ENCODE measurements at regions not wholly inside any gene's neighbourhood (a gene's known extent, or its start where the extent isn't known, plus 50 kb on each side); places are given as distances from the start of the nearest gene placed in this dataset.

DNA sequence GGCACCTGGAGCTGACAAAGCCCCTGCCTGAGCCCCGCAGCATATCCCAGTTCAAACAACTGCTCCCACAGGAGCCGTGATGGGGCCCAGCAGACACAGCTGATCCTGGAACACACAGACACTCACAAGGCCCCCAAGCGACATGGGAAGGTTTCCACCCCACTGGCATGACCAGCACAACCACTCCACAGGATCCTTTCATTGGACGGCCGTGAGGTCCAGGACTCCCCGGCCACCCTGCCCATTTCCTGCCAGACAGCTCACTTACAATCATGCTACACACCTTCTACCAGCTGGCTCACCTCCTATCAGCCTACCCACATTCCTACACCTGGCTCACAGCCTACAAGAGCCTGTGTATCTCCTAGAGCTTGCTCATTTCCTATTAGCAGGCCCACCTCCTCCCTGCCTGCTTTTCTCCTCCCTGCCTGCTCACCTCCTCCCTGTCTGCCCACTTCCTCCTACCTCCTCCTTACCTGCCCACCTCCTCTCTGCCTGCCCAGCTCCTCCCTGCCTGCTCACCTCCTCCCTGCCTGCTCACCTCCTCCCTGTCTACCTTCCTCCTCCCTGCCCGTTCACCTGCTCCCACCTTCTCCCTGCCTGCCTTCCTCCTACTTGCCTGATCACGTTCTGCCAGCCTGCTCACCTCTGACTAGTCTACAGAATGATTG is 73.9 kb downstream of the MATN1 start:
- H3K27me3 ChIP-seq (ENCODE audit: insufficient read depth, low read depth, low read length): peaks cover 7% of the 10 kb centered on the region
- TF ChIP-seq POLR2AphosphoS5 (IDR thresholded peaks at IDR 0.05): no peak
- TF ChIP-seq EZH2 (IDR thresholded peaks at IDR 0.05; ENCODE audit: borderline replicate concordance, insufficient read depth, low read length, poor library complexity, severe bottlenecking): no peak
- no peak for TF ChIP-seq MXI1 (conservative IDR thresholded peaks at IDR 0.05; ENCODE audit: poor library complexity, severe bottlenecking)
- TF ChIP-seq EP300 (conservative IDR thresholded peaks at IDR 0.05; ENCODE audit: poor library complexity, severe bottlenecking): no peak

DNA sequence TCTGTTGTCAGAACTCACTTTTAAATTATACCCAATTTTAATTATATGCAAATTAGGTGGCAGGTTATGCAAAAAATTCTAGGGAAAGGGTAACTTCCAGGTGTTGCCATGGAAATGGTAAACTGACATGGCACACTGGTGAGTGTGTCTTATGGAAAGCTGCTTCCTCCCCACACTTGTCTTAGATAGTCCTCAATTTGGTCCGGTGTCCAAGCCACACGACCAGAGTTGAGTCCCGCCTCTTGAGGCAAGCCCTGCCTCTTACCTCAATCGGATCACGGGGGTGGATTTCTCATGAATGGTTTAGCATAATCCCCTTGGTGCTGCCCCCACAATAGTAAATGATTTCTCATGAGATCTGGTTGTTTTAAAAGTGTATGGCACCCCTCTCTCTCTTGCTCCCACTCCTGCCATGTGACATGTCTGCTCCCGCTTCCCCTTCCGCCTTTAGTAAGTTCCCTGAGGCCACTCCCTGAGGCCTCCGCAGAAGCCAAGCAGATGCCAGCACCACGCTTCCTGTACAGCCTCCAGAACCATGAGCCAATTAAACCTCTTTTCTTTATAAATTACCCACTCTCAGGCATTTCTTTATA is 74.9 kb downstream of the MATN1 start:
- peaks cover 7% of the 10 kb centered on the region for H3K27me3 ChIP-seq (ENCODE audit: insufficient read depth, low read depth, low read length)
- H3K27ac ChIP-seq (ENCODE audit: low read length): no peak overlapping the region
- no peak overlapping the region for H3K4me3 ChIP-seq (ENCODE audit: low read length)
- no peak overlapping the region for H3K4me2 ChIP-seq (ENCODE audit: low read length)
- H3K9me3 ChIP-seq (ENCODE audit: low read length): no peaks in the 10 kb centered on the region
- H3K36me3 ChIP-seq (ENCODE audit: insufficient read depth, low read length): no peaks in the 10 kb centered on the region
- H3K79me2 ChIP-seq (replicated peaks; ENCODE audit: insufficient read depth, low read length): no peaks in the 10 kb centered on the region
- TF ChIP-seq SMC3 (conservative IDR thresholded peaks at IDR 0.05; ENCODE audit: poor library complexity) (no peak), EP300 (conservative IDR thresholded peaks at IDR 0.05; ENCODE audit: poor library complexity, severe bottlenecking) (no peak), MXI1 (conservative IDR thresholded peaks at IDR 0.05; ENCODE audit: poor library complexity, severe bottlenecking) (no peak), POLR2AphosphoS5 (IDR thresholded peaks at IDR 0.05) (no peak), EZH2 (IDR thresholded peaks at IDR 0.05; ENCODE audit: borderline replicate concordance, insufficient read depth, low read length, poor library complexity, severe bottlenecking) (no peak), TAF1 (IDR thresholded peaks at IDR 0.05; ENCODE audit: low read depth) (no peak), RAD21 (conservative IDR thresholded peaks at IDR 0.05) (no peak)
- TF ChIP-seq, protein P1, sequence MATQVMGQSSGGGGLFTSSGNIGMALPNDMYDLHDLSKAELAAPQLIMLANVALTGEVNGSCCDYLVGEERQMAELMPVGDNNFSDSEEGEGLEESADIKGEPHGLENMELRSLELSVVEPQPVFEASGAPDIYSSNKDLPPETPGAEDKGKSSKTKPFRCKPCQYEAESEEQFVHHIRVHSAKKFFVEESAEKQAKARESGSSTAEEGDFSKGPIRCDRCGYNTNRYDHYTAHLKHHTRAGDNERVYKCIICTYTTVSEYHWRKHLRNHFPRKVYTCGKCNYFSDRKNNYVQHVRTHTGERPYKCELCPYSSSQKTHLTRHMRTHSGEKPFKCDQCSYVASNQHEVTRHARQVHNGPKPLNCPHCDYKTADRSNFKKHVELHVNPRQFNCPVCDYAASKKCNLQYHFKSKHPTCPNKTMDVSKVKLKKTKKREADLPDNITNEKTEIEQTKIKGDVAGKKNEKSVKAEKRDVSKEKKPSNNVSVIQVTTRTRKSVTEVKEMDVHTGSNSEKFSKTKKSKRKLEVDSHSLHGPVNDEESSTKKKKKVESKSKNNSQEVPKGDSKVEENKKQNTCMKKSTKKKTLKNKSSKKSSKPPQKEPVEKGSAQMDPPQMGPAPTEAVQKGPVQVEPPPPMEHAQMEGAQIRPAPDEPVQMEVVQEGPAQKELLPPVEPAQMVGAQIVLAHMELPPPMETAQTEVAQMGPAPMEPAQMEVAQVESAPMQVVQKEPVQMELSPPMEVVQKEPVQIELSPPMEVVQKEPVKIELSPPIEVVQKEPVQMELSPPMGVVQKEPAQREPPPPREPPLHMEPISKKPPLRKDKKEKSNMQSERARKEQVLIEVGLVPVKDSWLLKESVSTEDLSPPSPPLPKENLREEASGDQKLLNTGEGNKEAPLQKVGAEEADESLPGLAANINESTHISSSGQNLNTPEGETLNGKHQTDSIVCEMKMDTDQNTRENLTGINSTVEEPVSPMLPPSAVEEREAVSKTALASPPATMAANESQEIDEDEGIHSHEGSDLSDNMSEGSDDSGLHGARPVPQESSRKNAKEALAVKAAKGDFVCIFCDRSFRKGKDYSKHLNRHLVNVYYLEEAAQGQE (IDR thresholded peaks at IDR 0.05; ENCODE audit: borderline replicate concordance): no peak
- TF ChIP-seq, protein P2, sequence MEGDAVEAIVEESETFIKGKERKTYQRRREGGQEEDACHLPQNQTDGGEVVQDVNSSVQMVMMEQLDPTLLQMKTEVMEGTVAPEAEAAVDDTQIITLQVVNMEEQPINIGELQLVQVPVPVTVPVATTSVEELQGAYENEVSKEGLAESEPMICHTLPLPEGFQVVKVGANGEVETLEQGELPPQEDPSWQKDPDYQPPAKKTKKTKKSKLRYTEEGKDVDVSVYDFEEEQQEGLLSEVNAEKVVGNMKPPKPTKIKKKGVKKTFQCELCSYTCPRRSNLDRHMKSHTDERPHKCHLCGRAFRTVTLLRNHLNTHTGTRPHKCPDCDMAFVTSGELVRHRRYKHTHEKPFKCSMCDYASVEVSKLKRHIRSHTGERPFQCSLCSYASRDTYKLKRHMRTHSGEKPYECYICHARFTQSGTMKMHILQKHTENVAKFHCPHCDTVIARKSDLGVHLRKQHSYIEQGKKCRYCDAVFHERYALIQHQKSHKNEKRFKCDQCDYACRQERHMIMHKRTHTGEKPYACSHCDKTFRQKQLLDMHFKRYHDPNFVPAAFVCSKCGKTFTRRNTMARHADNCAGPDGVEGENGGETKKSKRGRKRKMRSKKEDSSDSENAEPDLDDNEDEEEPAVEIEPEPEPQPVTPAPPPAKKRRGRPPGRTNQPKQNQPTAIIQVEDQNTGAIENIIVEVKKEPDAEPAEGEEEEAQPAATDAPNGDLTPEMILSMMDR (IDR thresholded peaks at IDR 0.05; ENCODE audit: poor library complexity, severe bottlenecking): no peak
- no peaks in the 10 kb centered on the region for H3K9me2 ChIP-seq (ENCODE audit: insufficient read depth, low read length)
- no peak overlapping the region for H3K9ac ChIP-seq (ENCODE audit: low read length)
- H4K20me1 ChIP-seq (ENCODE audit: insufficient read depth): no peaks in the 10 kb centered on the region
- no peak overlapping the region for H2AFZ ChIP-seq (ENCODE audit: low read depth, low read length)
- no peaks in the 10 kb centered on the region for H3F3A ChIP-seq (ENCODE audit: insufficient read depth, low read length, poor library complexity, severe bottlenecking)

More for the DNA sequence above, 73.9 kb downstream of the MATN1 start:
- Histone ChIP-seq H3K9me2 (ENCODE audit: insufficient read depth, low read length) (no peaks in the 10 kb centered on the region), H3K4me2 (ENCODE audit: low read length) (no peak overlapping the region), H3K36me3 (ENCODE audit: insufficient read depth, low read length) (no peaks in the 10 kb centered on the region), H3K79me2 (replicated peaks; ENCODE audit: insufficient read depth, low read length) (no peaks in the 10 kb centered on the region), H3K9me3 (ENCODE audit: low read length) (no peaks in the 10 kb centered on the region), H3K4me3 (ENCODE audit: low read length) (no peak overlapping the region), H4K20me1 (ENCODE audit: insufficient read depth) (no peaks in the 10 kb centered on the region), H3K9ac (ENCODE audit: low read length) (no peak overlapping the region), H2AFZ (ENCODE audit: low read depth, low read length) (no peak overlapping the region), H3F3A (ENCODE audit: insufficient read depth, low read length, poor library complexity, severe bottlenecking) (no peaks in the 10 kb centered on the region), H3K27ac (ENCODE audit: low read length) (no peak overlapping the region)

All from neural cell (in vitro differentiated cells).